Transverse colon (tissue), 3 donors: ENCODE measurements at regions not wholly inside any gene's neighbourhood (a gene's known extent, or its start where the extent isn't known, plus 50 kb on each side); places are given as distances from the start of the nearest gene placed in this dataset.

Experiments
- EP300 ChIP-seq: sonication (generic); formaldehyde crosslinking; IDR thresholded peaks from one replicate; pipeline ENCODE4 v1.6.1; 2017; ENCODE audit warnings: antibody characterized with exemption, low read depth
- POLR2A ChIP-seq: fragments of 450-650 bp; IDR thresholded peaks from one replicate; pipeline ENCODE4 v1.6.1; 2016; ENCODE audit warnings: antibody characterized with exemption, mild to moderate bottlenecking, moderate library complexity
- TF ChIP-seq, protein P1 (sequence below), 5 experiments: fragments of 200-600 bp in 3 of 5; fragments of 450-650 bp in 2 of 5; sonication (generic) in 3 of 5; IDR thresholded peaks; 1 replicate in 2 of 5; 2 replicates in 3 of 5; pipeline ENCODE4 v1.5.1; 2016 to 2017; ENCODE audit warnings: antibody characterized with exemption in 5 of 5, inconsistent platforms in 3 of 5, mild to moderate bottlenecking in 2 of 5, moderate library complexity in 1 of 5

DNA sequence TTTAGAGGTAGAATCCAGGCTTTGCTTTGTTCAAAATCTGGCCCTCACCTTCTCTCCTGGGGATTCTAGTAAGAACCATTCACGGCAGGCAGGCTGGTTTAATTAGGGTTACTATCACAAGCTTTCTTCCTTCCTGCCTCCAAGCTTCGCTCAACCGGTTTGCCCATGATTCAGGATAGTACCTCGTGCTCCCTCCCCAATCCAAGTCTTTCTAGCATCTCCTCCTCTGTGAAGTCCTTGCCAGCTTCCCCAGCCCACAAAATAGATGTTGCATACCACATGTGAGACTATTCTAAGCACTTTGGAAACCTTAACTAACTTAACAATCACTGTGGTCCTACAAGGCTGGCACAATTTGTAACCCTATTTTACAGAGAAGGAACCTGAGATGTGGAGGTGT lies 135.1 kb downstream of the SOCS6 start:
- no peak for TF ChIP-seq POLR2A
- TF ChIP-seq, protein P1, sequence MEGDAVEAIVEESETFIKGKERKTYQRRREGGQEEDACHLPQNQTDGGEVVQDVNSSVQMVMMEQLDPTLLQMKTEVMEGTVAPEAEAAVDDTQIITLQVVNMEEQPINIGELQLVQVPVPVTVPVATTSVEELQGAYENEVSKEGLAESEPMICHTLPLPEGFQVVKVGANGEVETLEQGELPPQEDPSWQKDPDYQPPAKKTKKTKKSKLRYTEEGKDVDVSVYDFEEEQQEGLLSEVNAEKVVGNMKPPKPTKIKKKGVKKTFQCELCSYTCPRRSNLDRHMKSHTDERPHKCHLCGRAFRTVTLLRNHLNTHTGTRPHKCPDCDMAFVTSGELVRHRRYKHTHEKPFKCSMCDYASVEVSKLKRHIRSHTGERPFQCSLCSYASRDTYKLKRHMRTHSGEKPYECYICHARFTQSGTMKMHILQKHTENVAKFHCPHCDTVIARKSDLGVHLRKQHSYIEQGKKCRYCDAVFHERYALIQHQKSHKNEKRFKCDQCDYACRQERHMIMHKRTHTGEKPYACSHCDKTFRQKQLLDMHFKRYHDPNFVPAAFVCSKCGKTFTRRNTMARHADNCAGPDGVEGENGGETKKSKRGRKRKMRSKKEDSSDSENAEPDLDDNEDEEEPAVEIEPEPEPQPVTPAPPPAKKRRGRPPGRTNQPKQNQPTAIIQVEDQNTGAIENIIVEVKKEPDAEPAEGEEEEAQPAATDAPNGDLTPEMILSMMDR (IDR thresholded peaks at IDR 0.05) = no peak
- TF ChIP-seq EP300 = no peak
